CD4-positive, CD25-positive, alpha-beta regulatory T cell (primary cell): ENCODE measurements at regions not wholly inside any gene's neighbourhood (a gene's known extent, or its start where the extent isn't known, plus 50 kb on each side); places are given as distances from the start of the nearest gene placed in this dataset.
"Not testable (repeated sequence)": the region's sequence is repeated elsewhere in the genome, so short reads cannot be mapped to it uniquely, and the experiment has no call there.

Experiments used
- ATAC-seq, 2 donors: fragments of 150-1000 bp; cut with Tn5 transposase; one replicate each; pipeline ENCODE4 v1.10.0; 2021; ENCODE audit warnings: low read depth in 2 of 2, moderate number of reproducible peaks in 2 of 2, moderate library complexity in 1 of 2
- DNase-seq, 3 donors: peaks; one replicate each; pipeline versions ENCODE4 v3.0.0 to v3.0.0-alpha.2; 2012 to 2022; ENCODE audit warnings: mixed read lengths in 1 of 3
- H3K27ac ChIP-seq: one replicate; pipeline ENCODE4 v1.7.0; 2013; ENCODE audit warnings: mild to moderate bottlenecking, low read length; ENCODE audit not compliant: insufficient read depth, poor library complexity, severe bottlenecking
- H3K27me3 ChIP-seq: one replicate; pipeline ENCODE4 v1.7.0; 2013; ENCODE audit warnings: low read length; ENCODE audit not compliant: control insufficient read depth, insufficient read depth
- H3K36me3 ChIP-seq: one replicate; pipeline ENCODE4 v1.7.0; 2013; ENCODE audit warnings: mild to moderate bottlenecking, low read length, moderate library complexity; ENCODE audit not compliant: control insufficient read depth, insufficient read depth
- H3K4me1 ChIP-seq: 2 replicates; pipeline ENCODE4 v1.7.0; 2013; ENCODE audit warnings: mild to moderate bottlenecking, low read length; ENCODE audit not compliant: insufficient read depth, control insufficient read depth, poor library complexity, severe bottlenecking
- H3K4me3 ChIP-seq: one replicate; pipeline ENCODE4 v1.7.0; 2013; ENCODE audit warnings: low read depth, mild to moderate bottlenecking, low read length, moderate library complexity
- H3K9me3 ChIP-seq, 2 experiments: 1 replicate in 1 of 2; 2 replicates in 1 of 2; pipeline ENCODE4 v1.7.0; 2013; ENCODE audit warnings: low read length in 2 of 2, mild to moderate bottlenecking in 1 of 2, moderate library complexity in 1 of 2; ENCODE audit not compliant: control insufficient read depth in 2 of 2
- H3K27ac Mint-ChIP-seq, 3 donors: one replicate each; pipeline ENCODE4 v1.8.0; 2020 to 2022; ENCODE audit warnings: mild to moderate bottlenecking in 3 of 3, mixed read lengths in 3 of 3, moderate library complexity in 2 of 3
- H3K27me3 Mint-ChIP-seq: one replicate; pipeline ENCODE4 v1.8.0; 2022; ENCODE audit warnings: mild to moderate bottlenecking, mixed read lengths
- H3K36me3 Mint-ChIP-seq: one replicate; pipeline ENCODE4 v1.8.0; 2020; ENCODE audit warnings: mixed read lengths
- H3K4me1 Mint-ChIP-seq, 4 donors: one replicate each; pipeline ENCODE4 v1.8.0; 2020 to 2022; ENCODE audit warnings: mixed read lengths in 4 of 4, mild to moderate bottlenecking in 1 of 4
- H3K4me3 Mint-ChIP-seq, 4 donors: one replicate each; pipeline ENCODE4 v1.8.0; 2020 to 2022; ENCODE audit warnings: mild to moderate bottlenecking in 4 of 4, mixed read lengths in 4 of 4, moderate library complexity in 3 of 4
- H3K9me3 Mint-ChIP-seq, 7 donors: one replicate each; pipeline ENCODE4 v1.8.0; 2020 to 2022; ENCODE audit warnings: mixed read lengths in 7 of 7, mild to moderate bottlenecking in 3 of 7, moderate library complexity in 2 of 7

- Histone ChIP-seq H3K27me3 (no peaks in the 10 kb centered on the region), H3K27ac (no peak overlapping the region), H3K4me3 (no peak overlapping the region), H3K4me1 (no peaks in the 10 kb centered on the region), H3K36me3 (no peaks in the 10 kb centered on the region), H3K9me3 (peaks cover 0 to 3% of the 10 kb centered on the region in 2 experiments)
- H3K4me1 Mint-ChIP-seq, result peaks cover 0 to 7% (median 0%) of the 10 kb centered on the region in 4 donors
- ATAC-seq (no peak), DNase-seq (no peak)
- H3K4me3 Mint-ChIP-seq, result no peak overlapping the region
- no peaks in the 10 kb centered on the region for H3K27me3 Mint-ChIP-seq
- no peaks in the 10 kb centered on the region for H3K36me3 Mint-ChIP-seq
- H3K27ac Mint-ChIP-seq, result no peak overlapping the region
- peaks cover 0 to 5% (median 1%) of the 10 kb centered on the region in 7 donors for H3K9me3 Mint-ChIP-seq
Observed at GRCh38 chr18:38747153-38747552, 1181.6 kb upstream of the CELF4 start.

- ATAC-seq, H3K4me1 ChIP-seq, H3K4me1 Mint-ChIP-seq, H3K27me3 Mint-ChIP-seq, H3K27ac ChIP-seq, H3K27ac Mint-ChIP-seq, H3K36me3 Mint-ChIP-seq, H3K9me3 ChIP-seq, H3K36me3 ChIP-seq, H3K4me3 Mint-ChIP-seq, H3K4me3 ChIP-seq, H3K27me3 ChIP-seq, DNase-seq: not testable (repeated sequence)
- peaks cover 0 to 14% (median 9%) of the 10 kb centered on the region in 7 donors for H3K9me3 Mint-ChIP-seq
Observed at GRCh38 chr18:38720181-38720580, 1154.6 kb upstream of the CELF4 start.

- no peaks in the 10 kb centered on the region for H3K27me3 Mint-ChIP-seq
- H3K4me1 Mint-ChIP-seq, result no peaks in the 10 kb centered on the region
- DNase-seq (no peak), ATAC-seq (no peak)
- no peak overlapping the region for H3K27ac ChIP-seq
- H3K36me3 Mint-ChIP-seq, result no peaks in the 10 kb centered on the region
- H3K4me3 ChIP-seq, result no peak overlapping the region
- H3K4me1 ChIP-seq, result no peaks in the 10 kb centered on the region
- H3K27me3 ChIP-seq, result no peaks in the 10 kb centered on the region
- H3K9me3 Mint-ChIP-seq, result peaks cover 0 to 14% (median 9%) of the 10 kb centered on the region in 7 donors
- no peak overlapping the region for H3K4me3 Mint-ChIP-seq
- no peak overlapping the region for H3K27ac Mint-ChIP-seq
- no peaks in the 10 kb centered on the region for H3K9me3 ChIP-seq
- no peaks in the 10 kb centered on the region for H3K36me3 ChIP-seq
Observed at GRCh38 chr18:38718365-38718901, 1152.8 kb upstream of the CELF4 start.

- Mint-ChIP-seq H3K27ac (no peak overlapping the region), H3K9me3 (peaks cover 0 to 12% (median 3%) of the 10 kb centered on the region in 7 donors), H3K4me3 (no peak overlapping the region), H3K4me1 (no peaks in the 10 kb centered on the region), H3K36me3 (no peaks in the 10 kb centered on the region), H3K27me3 (no peaks in the 10 kb centered on the region)
- Histone ChIP-seq H3K4me1 (no peaks in the 10 kb centered on the region), H3K36me3 (no peaks in the 10 kb centered on the region), H3K27ac (no peak overlapping the region), H3K27me3 (no peaks in the 10 kb centered on the region), H3K9me3 (no peaks in the 10 kb centered on the region), H3K4me3 (no peak overlapping the region)
- DNase-seq (no peak), ATAC-seq (no peak)
Observed at GRCh38 chr18:38709122-38709521, 1143.5 kb upstream of the CELF4 start.

GRCh38 chr18:38706373-38706772 is 1140.8 kb upstream of the CELF4 start:
- no peak overlapping the region for H3K27ac Mint-ChIP-seq
- DNase-seq, result no peak
- no peaks in the 10 kb centered on the region for H3K27me3 ChIP-seq
- H3K9me3 Mint-ChIP-seq, result peaks cover 0 to 13% (median 3%) of the 10 kb centered on the region in 7 donors
- H3K4me3 Mint-ChIP-seq, result no peak overlapping the region
- no peak overlapping the region for H3K4me3 ChIP-seq
- no peaks in the 10 kb centered on the region for H3K27me3 Mint-ChIP-seq
- no peak for ATAC-seq
- no peaks in the 10 kb centered on the region for H3K4me1 ChIP-seq
- H3K36me3 Mint-ChIP-seq, result no peaks in the 10 kb centered on the region
- H3K4me1 Mint-ChIP-seq, result no peaks in the 10 kb centered on the region
- H3K36me3 ChIP-seq, result no peaks in the 10 kb centered on the region
- H3K27ac ChIP-seq, result no peak overlapping the region
- no peaks in the 10 kb centered on the region for H3K9me3 ChIP-seq

GRCh38 chr18:38698088-38698487 is 1132.5 kb upstream of the CELF4 start:
- Histone ChIP-seq H3K27ac (no peak overlapping the region), H3K36me3 (no peaks in the 10 kb centered on the region), H3K4me1 (no peaks in the 10 kb centered on the region), H3K27me3 (no peaks in the 10 kb centered on the region), H3K4me3 (no peak overlapping the region), H3K9me3 (no peaks in the 10 kb centered on the region)
- Mint-ChIP-seq H3K27ac (no peak overlapping the region), H3K4me3 (no peak overlapping the region), H3K9me3 (peaks cover 0 to 12% (median 3%) of the 10 kb centered on the region in 7 donors), H3K4me1 (no peaks in the 10 kb centered on the region), H3K36me3 (no peaks in the 10 kb centered on the region), H3K27me3 (no peaks in the 10 kb centered on the region)
- no peak for DNase-seq
- no peak for ATAC-seq

- DNase-seq, result peak in 1 of 3 donors; percentile 2
- no peaks in the 10 kb centered on the region for H3K36me3 Mint-ChIP-seq
- peaks cover under 1 to 12% (median 4%) of the 10 kb centered on the region in 7 donors for H3K9me3 Mint-ChIP-seq
- H3K4me3 ChIP-seq, result no peak overlapping the region
- H3K4me1 ChIP-seq, result no peaks in the 10 kb centered on the region
- H3K36me3 ChIP-seq, result no peaks in the 10 kb centered on the region
- H3K27ac Mint-ChIP-seq, result no peak overlapping the region
- H3K27me3 Mint-ChIP-seq, result no peaks in the 10 kb centered on the region
- H3K27me3 ChIP-seq, result no peaks in the 10 kb centered on the region
- H3K9me3 ChIP-seq, result no peaks in the 10 kb centered on the region
- H3K4me3 Mint-ChIP-seq, result no peak overlapping the region
- no peak for ATAC-seq
- H3K4me1 Mint-ChIP-seq, result peaks cover 0 to 3% (median 0%) of the 10 kb centered on the region in 4 donors
- no peak overlapping the region for H3K27ac ChIP-seq
Observed at GRCh38 chr18:38695559-38696280, 1130.1 kb upstream of the CELF4 start.

- Mint-ChIP-seq H3K27me3 (no peaks in the 10 kb centered on the region), H3K9me3 (peaks cover 0 to 7% (median 4%) of the 10 kb centered on the region in 7 donors), H3K4me1 (peaks cover 0 to 3% (median 0%) of the 10 kb centered on the region in 4 donors), H3K27ac (no peak overlapping the region), H3K36me3 (no peaks in the 10 kb centered on the region), H3K4me3 (no peak overlapping the region)
- H3K4me1 ChIP-seq, result no peaks in the 10 kb centered on the region
- ATAC-seq (no peak), DNase-seq (no peak)
- no peak overlapping the region for H3K27ac ChIP-seq
- no peaks in the 10 kb centered on the region for H3K36me3 ChIP-seq
- H3K4me3 ChIP-seq, result no peak overlapping the region
- no peaks in the 10 kb centered on the region for H3K9me3 ChIP-seq
- H3K27me3 ChIP-seq, result no peaks in the 10 kb centered on the region
Observed at GRCh38 chr18:38693104-38693503, 1127.5 kb upstream of the CELF4 start.
